ENCODE measurements at regions not wholly inside any gene's neighbourhood (a gene's known extent, or its start where the extent isn't known, plus 50 kb on each side); places are given as distances from the start of the nearest gene placed in this dataset.

DNA sequence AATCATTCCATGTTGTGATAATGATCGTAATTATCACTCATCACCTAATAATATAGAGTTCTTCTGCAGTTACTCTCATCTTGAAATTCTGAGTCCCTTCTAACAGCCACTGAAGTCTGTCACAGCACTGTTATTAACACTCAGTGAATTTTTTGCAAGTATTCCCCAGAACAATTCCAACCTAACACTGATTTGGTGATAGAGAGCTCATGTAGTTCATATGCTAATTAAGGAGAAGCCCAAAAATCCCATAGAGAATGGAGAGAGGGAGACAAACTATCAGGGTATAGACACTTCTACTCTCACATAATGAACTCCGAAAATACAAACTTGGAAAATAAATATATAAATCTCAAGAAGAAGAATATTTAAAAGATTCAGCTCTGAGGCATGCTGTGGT lies 1253.4 kb upstream of the NXPH2 start:
- DNase-seq (ENCODE audit: unreplicated experiment): no peak
- Mint-ChIP-seq H3K36me3 (ENCODE audit: insufficient read depth, unreplicated experiment) (no peaks in the 10 kb centered on the region), H3K9me3 (ENCODE audit: unreplicated experiment) (peaks cover 15% of the 10 kb centered on the region), H3K27me3 (ENCODE audit: insufficient read depth, unreplicated experiment) (no peaks in the 10 kb centered on the region), H3K4me3 (ENCODE audit: unreplicated experiment) (no peak overlapping the region), H3K4me1 (ENCODE audit: insufficient read depth, unreplicated experiment) (no peaks in the 10 kb centered on the region), H3K27ac (ENCODE audit: low read depth, unreplicated experiment) (no peak overlapping the region)
- BruUV-seq (replicated peaks): no TSS peak
- intact Hi-C loops (cut with micrococcal nuclease): no loop called here
- TF ChIP-seq, protein P1, sequence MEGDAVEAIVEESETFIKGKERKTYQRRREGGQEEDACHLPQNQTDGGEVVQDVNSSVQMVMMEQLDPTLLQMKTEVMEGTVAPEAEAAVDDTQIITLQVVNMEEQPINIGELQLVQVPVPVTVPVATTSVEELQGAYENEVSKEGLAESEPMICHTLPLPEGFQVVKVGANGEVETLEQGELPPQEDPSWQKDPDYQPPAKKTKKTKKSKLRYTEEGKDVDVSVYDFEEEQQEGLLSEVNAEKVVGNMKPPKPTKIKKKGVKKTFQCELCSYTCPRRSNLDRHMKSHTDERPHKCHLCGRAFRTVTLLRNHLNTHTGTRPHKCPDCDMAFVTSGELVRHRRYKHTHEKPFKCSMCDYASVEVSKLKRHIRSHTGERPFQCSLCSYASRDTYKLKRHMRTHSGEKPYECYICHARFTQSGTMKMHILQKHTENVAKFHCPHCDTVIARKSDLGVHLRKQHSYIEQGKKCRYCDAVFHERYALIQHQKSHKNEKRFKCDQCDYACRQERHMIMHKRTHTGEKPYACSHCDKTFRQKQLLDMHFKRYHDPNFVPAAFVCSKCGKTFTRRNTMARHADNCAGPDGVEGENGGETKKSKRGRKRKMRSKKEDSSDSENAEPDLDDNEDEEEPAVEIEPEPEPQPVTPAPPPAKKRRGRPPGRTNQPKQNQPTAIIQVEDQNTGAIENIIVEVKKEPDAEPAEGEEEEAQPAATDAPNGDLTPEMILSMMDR (IDR thresholded peaks at IDR 0.05; ENCODE audit: unreplicated experiment): no peak
- ChIA-PET CTCF (interaction anchor here (0.7 kb wide), 1 partner anchor 232 kb away, joined by 3 read pairs; no protein-coding TSS in a partner anchor), POLR2A (no interaction called here)

- TF ChIP-seq, protein P1 (IDR thresholded peaks at IDR 0.05; ENCODE audit: unreplicated experiment): no peak
- no peak for DNase-seq (ENCODE audit: unreplicated experiment)
- ChIA-PET CTCF (interaction anchor here (0.6 kb wide), 1 partner anchor 22 kb away, joined by 3 read pairs; no protein-coding TSS in a partner anchor), POLR2A (no interaction called here)
- Mint-ChIP-seq H3K27ac (ENCODE audit: low read depth, unreplicated experiment) (no peak overlapping the region), H3K4me1 (ENCODE audit: insufficient read depth, unreplicated experiment) (no peaks in the 10 kb centered on the region), H3K27me3 (ENCODE audit: insufficient read depth, unreplicated experiment) (no peaks in the 10 kb centered on the region), H3K9me3 (ENCODE audit: unreplicated experiment) (no peaks in the 10 kb centered on the region), H3K4me3 (ENCODE audit: unreplicated experiment) (no peak overlapping the region), H3K36me3 (ENCODE audit: insufficient read depth, unreplicated experiment) (no peaks in the 10 kb centered on the region)
- intact Hi-C loops (cut with micrococcal nuclease): no loop called here
- no TSS peak for BruUV-seq (replicated peaks)
Measured at GRCh38 chr2:140027966-140028365, 1247.8 kb upstream of the NXPH2 start.

DNA sequence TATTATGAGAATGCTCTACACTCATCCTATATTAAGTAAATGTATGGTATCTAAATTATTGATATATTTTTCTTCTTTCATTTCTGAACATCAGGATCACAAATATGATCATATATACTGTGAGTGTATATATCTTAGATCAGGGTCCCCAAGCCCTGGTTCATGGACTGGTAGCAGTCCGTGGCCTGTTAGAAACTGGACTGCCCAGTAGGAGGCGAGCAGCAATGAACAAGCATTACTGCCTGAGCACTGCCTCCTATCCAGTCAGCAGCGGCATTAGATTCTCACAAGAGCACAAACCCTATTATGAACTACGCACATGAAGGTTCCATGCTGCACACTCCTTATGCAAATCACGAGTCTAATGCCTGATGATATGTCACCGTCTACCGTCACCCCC lies 1247.1 kb upstream of the NXPH2 start:
- Mint-ChIP-seq H3K4me1 (ENCODE audit: insufficient read depth, unreplicated experiment) (no peaks in the 10 kb centered on the region), H3K27me3 (ENCODE audit: insufficient read depth, unreplicated experiment) (no peaks in the 10 kb centered on the region), H3K27ac (ENCODE audit: low read depth, unreplicated experiment) (no peak overlapping the region), H3K36me3 (ENCODE audit: insufficient read depth, unreplicated experiment) (no peaks in the 10 kb centered on the region), H3K9me3 (ENCODE audit: unreplicated experiment) (no peaks in the 10 kb centered on the region), H3K4me3 (ENCODE audit: unreplicated experiment) (no peak overlapping the region)
- POLR2A ChIA-PET: no interaction called here
- CTCF ChIA-PET: interaction anchor here (0.6 kb wide), 2 partner anchors 22 to 835 kb away, joined by 3 to 4 read pairs; no protein-coding TSS in a partner anchor
- no peak for DNase-seq (ENCODE audit: unreplicated experiment)
- no TSS peak for BruUV-seq (replicated peaks)
- TF ChIP-seq, protein P1 (IDR thresholded peaks at IDR 0.05; ENCODE audit: unreplicated experiment): no peak
- intact Hi-C loops (cut with micrococcal nuclease): no loop called here

GRCh38 chr2:140023291-140023690 lies 1243.1 kb upstream of the NXPH2 start:
- Mint-ChIP-seq H3K36me3 (ENCODE audit: insufficient read depth, unreplicated experiment) (no peaks in the 10 kb centered on the region), H3K4me3 (ENCODE audit: unreplicated experiment) (no peak overlapping the region), H3K27me3 (ENCODE audit: insufficient read depth, unreplicated experiment) (no peaks in the 10 kb centered on the region), H3K27ac (ENCODE audit: low read depth, unreplicated experiment) (no peak overlapping the region), H3K9me3 (ENCODE audit: unreplicated experiment) (no peaks in the 10 kb centered on the region), H3K4me1 (ENCODE audit: insufficient read depth, unreplicated experiment) (no peaks in the 10 kb centered on the region)
- no TSS peak for BruUV-seq (replicated peaks)
- ChIA-PET CTCF (no interaction called here), POLR2A (no interaction called here)
- TF ChIP-seq, protein P1 (IDR thresholded peaks at IDR 0.05; ENCODE audit: unreplicated experiment): no peak
- DNase-seq (ENCODE audit: unreplicated experiment): no peak
- intact Hi-C loops (cut with micrococcal nuclease): no loop called here

All from MCF 10A (cell line).